ENCODE measurements at regions not wholly inside any gene's neighbourhood (a gene's known extent, or its start where the extent isn't known, plus 50 kb on each side); places are given as distances from the start of the nearest gene placed in this dataset.
A peak's percentile ranks its signal among the peaks of the same experiment; 100 is the strongest.

DNA sequence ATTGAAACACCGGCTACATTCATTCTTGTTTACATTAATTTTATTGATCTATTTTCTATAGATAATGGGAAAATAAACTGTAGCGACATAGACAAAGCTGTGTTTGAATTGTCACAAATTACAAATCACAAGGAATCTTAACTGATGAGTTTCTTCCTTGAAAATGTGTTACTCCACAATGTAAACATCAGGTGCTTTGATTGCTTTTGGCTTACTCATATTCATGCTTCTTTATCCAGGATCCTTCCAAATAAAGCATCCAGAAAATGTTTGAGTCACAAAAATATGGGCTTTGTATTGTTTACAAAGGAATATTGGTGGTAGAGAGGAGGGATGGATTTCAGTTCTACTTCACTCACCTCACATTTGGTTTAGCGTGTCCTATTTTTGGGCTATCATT is 64.0 kb downstream of the BMP2 start:
- no peak for DNase-seq (ENCODE audit: low read depth in 2 of 2)

DNA sequence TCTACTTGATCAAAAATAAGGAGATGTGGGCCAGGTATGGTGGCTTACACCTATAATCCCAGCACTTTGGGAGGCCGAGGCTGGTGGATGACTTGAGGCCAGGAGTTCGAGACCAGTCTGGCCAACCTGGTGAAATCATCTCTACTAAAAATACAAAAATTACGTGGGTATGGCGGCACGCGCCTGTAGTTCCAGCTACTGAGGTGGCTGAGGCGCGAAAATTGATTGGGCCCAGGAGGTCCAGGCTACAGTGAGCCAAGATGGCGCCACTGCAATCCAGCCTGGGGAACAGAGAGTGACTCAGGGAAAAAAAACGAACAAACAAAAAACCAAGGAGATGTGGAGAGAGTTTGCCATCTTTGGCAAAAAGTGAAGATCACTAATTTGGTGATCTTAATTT is 65.3 kb downstream of the BMP2 start:
- no peak for DNase-seq (ENCODE audit: low read depth in 2 of 2)

DNA sequence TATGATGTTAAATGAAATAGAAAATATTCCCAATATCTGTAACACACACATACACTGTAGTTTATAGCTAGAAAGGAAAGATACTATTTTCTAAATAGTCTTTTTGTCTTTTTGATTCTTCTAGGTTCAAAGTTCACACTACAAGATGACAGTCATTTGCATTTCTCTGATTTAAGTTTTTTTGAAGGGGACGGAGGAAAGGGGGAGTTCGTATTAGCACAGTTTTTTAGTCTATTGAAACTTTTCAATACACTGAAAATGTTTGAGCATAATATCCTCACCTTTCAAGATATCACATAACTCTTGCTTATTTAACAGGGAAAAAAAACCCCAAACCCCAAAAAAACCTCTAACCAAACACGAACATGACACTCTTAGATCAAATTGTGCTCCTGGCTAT is 68.1 kb downstream of the BMP2 start:
- DNase-seq (ENCODE audit: low read depth in 2 of 2): no peak

DNA sequence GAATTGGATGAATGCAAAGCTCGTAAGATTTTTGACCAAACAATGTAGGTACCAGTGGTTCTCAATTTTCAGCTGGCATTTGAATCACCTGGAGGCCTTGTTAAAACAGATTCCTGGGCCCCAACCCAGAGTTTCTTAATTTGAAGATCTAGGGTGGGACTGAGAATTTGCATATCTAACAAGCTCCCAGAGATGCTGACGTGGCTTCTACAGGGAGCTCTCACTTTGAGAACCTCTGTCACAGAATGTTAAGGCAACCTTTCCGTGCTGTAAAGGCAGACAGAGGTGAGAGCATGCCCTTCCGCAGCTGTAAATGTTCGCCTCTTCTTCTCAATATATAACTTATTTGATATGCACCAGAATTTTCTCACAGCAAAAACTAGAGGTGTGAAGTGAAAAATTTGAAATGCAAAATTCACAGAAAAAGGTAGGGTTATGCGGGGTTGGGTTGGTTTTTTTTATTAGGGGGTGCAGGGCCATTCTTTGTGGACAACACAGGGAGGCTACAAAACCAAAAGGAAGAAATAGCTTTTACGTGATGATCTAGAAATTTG is 69.4 kb downstream of the BMP2 start:
- DNase-seq (ENCODE audit: low read depth in 2 of 2): no peak

DNA sequence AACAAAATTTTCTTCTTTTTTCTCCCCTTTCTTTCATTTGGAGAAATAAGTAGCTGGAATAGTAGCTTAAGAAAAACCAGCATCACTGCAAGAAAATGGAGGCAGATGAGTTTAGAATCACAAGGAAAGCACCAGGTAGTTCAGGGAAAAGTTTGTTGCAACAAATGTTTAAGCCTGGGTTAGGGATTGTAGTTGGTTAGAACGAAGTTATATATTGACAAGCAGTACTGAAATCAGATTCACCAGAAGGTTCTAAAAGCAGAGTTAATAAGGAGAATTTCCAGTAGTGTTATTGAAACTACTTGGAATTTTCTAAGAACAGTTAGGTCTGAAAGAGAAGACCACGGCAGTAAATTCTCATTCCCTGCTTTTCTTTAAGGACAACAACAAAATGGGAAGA is 70.2 kb downstream of the BMP2 start:
- no peak for DNase-seq (ENCODE audit: low read depth in 2 of 2)

DNA sequence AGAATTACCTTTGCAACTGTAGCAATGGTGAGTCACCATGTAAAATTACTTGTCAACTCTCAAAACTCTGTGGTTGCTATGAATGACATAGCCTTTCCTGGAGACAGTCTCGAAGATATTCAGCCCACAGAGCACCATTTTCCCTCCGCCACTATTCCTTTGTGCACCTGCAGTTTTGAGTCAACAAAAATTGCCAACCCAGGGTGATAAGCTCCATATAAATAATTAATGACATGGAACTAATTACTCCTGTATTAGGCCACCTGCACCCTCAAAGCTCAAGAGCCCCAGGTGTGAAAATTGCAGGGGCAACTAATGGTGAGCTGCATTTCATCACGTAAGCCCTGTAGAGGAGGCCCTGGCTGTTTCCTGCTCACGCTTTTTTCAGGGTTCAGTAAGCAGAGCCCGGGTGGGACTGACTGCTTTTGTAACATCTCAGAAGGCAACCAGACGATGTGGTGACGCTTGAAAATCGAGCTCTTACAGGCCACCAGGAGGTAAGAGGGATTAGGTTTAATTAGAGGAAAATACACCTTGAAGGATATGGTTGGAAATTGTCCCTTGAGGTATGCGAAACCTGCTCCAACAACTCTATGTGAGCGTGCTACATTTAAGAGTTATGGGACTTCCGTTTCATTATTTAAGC is 70.8 kb downstream of the BMP2 start:
- peak in 1 of 2 donors; percentile 10 for DNase-seq (ENCODE audit: low read depth in 2 of 2)

DNA sequence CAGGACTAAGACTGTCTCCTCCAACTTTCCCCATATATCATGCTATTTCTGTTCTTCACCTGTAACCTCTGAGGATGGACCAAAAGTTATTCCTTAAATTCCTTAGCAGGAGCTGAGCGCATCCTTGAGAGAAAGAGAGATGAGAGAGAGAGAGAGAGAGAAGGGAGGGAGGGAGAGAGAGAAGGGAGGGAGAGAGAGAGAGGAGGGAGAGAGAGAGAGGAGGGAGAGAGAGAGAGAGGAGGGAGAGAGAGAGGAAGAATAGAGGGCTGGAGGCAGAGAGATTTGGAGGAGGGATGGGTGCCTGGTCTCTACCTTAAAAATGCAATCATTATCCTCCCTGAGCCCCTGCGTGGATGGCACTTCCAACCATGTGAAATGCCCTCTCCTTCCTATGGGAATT is 73.6 kb downstream of the BMP2 start:
- DNase-seq (ENCODE audit: low read depth in 2 of 2): no peak

DNA sequence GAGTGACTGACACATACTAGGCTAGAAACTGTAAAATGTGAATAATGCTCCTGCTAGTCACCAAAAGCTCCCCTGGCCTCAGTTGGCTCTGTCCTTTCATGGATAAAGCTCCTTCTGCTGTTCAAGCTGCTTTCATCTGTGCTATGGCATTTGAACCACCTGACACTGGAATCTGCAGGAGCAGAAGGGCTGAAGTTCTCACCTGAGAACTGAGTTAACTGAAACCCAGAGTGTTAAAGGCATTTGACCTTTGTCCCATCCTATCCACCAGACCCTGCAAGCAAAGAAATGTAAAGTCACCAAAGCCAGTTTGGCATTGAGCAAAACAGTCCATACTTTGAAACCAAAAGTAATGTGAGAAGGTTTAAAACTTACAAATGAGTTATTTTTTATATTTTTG is 77.7 kb downstream of the BMP2 start:
- DNase-seq (ENCODE audit: low read depth in 2 of 2): no peak

DNA sequence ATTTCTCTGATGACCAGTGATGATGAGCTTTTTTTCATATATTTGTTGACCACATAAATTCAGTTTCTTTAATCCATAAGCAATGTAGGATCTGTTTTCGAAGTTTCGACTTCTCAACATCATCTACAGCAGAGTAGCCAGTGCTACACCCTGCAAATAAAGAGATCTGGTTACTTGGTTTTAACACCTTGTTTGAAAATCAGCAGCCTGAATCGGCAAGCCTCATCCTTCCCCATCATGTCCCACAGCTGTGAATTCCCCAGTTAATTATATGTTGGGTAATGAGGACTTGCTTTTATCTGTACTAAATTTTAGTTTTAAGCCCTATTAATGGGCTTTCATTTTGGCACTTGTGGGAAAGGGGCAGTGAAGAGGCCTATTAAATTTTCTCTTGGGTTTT is 80.6 kb downstream of the BMP2 start:
- no peak for DNase-seq (ENCODE audit: low read depth in 2 of 2)

DNA sequence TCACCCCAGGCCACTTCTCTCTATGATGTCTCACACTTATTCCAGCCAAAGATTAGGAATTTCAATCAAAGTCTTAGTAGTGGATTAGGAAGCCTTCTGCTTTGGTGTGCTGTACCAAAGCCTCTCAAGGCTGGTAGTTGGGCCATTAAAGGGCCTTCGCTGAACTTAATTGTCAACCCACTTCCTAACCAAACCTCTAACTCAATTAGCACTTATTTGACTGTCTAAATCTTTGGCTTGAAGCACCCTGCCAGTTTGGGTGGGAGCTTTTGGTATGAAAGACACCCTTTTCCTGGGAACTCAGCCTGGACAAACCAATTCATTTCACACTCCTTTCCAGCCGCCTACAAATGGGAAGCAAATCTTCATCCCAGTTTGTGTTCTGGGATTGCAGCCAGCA is 81.5 kb downstream of the BMP2 start:
- no peak for DNase-seq (ENCODE audit: low read depth in 2 of 2)

DNA sequence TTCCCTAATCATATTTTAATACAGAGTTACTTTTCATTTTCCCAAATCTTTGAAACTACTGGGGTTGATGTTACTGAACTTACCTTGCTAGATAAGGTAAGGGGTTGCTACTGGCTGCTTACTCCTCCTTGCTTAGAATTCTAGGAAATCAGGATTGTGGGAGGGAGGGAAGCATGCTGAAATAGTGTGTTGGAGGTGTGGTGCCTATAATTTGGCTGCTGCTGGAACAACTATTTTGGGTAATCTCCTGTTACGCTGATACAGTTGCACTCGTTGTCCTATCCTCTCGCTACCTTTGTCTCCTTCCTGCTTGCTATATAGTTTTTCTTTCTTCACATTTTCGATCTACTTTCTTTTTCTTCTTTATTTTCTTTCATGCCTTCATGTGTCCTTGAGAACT is 83.7 kb downstream of the BMP2 start:
- DNase-seq (ENCODE audit: low read depth in 2 of 2): no peak

DNA sequence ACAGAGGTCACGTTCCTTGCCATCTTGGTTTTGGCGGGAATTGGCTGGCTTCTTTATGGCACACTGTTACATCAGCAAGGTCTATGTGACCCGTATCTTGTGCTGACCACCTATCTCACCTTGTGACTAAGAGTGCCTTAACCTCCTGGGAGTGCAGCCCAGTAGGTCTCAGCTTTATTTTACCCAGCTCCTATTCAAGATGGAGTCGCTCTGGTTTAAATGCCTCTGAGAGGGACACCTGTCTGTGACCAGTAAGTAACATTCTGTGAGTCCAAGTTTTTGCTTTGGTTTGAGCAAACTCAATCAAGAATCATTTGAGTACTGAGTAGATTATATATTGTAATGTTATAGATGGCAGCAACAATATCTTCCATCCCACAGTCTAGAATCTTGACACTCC is 85.0 kb downstream of the BMP2 start:
- no peak for DNase-seq (ENCODE audit: low read depth in 2 of 2)

DNA sequence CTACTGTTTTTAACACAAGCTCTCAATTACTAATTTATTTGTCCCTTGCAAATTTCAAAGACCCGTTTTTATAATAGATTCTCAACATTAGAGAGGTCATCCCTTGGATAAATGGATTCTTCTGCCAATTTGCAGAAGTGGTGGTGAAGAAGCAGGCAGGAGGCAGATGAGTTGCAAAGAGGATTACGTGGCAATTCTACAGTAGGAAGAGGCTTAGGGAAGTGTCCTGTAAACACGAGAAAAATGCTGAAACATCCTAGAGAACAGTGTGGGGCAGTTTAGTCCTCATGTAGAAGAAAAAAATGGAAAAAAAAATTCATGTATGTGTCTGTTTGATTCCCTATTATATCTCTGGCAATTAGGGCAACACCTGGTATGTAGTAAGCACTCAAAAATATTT is 87.6 kb downstream of the BMP2 start:
- no peak for DNase-seq (ENCODE audit: low read depth in 2 of 2)

DNA sequence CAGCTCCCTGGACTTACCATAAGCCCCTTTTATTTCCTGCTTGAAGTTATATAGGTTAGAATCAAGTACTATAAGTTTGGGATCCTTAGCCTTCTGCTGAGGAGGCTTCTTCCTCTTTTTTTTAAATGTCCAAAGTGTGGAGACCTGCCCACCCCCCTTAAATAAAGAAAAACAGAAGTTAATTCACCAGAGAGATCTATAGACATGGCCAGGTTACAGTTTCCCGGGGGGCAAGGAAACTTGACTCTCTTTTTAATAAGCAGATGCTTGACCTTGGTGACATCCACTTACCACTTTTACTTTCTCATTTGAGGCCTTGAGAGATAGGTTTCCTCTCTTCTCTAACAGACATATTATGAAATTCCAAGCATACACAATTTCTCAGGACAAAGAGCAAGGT is 88.3 kb downstream of the BMP2 start:
- no peak for DNase-seq (ENCODE audit: low read depth in 2 of 2)

DNA sequence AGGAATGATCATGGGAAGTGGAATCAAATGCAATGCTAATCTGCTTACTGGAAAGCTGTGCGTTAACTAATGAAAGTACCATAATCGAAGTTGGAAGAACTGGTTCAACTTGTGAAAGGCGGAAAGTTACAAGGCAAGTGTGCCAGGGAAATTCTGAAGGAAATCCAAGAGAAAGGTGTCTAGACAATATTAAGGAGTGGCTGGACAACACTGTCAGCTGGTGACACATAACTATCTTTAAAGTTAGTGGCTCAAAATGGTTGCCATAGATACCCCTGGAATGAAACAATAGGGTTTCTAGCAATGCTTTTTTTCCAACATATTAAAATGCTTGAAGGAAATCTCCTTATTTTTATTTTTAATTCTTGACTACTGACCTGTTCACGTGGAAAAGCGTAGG is 90.4 kb downstream of the BMP2 start:
- DNase-seq (ENCODE audit: low read depth in 2 of 2): no peak

DNA sequence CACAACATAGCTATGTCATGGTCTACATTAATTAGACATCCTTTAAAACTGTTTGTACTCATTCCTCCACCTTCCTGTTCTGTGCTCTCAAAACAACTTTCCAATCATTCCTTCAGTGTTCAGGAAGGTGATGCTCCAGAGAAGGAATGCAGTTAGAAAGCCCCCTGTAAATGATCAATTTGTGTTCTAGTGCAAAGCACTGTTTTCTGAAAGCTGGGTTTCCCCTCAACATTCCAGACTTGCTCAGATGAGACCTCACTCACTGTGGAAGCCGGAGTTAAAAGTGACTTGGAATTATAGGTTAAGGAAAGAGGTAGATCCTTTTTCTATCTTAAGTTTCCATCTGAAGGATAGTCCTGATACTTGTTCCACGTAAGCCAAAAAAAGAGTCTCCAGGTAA is 95.9 kb downstream of the BMP2 start:
- no peak for DNase-seq (ENCODE audit: low read depth in 2 of 2)

DNA sequence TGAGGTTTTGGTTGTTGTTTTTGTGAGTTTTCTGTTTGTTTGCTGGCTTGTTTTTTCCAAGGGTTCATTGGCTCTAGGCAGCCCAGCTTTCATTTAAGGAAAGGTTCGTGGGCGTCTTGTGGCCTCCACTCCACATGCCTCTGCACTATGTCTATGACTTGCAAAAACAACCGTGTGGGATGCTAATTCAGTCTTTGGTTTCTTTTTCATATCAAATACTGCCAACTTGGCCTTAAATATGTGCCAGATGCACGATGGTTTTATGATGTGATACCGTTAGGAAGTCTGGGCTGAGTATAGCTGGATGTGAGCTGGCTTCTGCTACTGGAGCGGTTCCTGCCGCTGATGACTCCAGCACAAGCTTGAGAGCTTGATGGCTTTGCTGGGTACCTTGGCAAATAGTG is 96.3 kb downstream of the BMP2 start:
- no peak for DNase-seq (ENCODE audit: low read depth in 2 of 2)

DNA sequence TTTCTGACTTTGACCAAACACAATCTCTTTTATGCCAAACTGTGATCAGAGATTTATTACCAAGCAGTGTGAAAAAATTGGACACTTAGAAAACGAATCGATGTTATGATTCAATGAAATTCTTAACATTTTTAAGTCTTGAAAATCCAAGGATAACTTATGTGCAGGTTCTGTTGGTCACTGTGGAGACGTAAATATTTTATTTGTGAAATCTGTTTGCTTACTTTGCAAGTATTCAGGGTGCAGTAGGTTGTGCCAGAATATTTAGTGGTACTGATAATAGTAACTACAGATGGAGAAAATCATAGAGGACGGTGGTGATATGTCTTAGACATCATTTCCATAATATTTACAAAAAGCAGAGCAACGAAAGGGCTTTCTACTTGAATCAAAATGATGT is 97.3 kb downstream of the BMP2 start:
- DNase-seq (ENCODE audit: low read depth in 2 of 2): no peak

DNA sequence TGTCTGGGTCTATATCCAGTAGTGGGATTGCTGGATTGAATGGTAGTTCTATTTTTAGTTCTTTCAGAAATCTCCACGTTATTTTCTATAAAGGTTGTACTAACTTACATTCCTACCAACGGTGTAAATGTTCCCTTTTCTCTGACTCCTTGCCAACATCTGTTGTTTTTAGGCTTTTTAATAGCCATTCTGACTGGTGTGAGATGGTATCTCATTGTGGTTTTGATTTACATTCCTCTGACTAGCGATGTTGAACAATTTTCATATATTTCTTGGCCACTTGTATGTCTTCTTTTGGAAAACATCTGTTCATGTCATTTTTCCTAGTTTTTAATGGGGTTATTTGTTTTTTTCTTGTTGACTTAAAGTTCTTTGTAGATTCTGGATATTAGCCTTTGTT is 99.3 kb downstream of the BMP2 start:
- no peak for DNase-seq (ENCODE audit: low read depth in 2 of 2)

DNA sequence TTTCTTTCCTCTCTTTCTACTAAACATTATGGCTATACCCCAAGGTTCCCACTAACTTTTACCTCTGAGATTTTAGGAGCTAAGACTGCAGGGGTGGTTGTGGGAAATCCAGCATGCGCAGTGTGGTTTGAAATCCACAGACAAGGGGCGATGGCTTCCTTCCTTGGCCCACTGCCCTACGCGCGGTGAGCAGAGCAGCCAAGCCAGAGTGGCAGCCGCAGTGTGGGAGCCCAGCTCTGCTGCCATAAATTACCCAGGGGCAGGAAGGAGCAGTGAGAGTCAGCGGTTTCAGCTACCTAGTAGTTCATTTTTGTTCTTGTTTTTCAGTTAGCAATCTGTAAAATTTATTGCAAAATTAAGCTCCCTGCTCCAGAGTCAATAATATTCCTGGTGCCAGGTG is 101.4 kb downstream of the BMP2 start:
- DNase-seq (ENCODE audit: low read depth in 2 of 2): no peak

DNA sequence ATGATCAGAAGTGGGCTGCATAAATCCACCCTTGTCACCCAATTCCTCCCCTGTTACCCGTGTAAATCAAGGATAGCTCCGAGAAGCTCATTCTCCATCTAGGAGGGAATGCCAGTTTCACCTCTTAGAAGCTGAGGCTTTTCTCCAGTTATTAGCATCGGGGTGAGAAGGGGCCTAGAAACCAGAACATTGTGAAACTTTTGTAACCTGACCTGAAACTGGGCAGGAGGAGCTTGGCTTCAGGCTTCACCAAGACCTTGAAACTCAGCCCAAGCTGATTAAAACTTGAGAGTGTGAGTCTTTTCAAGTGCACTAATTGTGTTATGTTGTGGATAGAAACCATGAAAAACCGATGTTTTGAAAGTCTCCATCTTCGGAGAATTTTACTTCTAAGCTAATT is 103.1 kb downstream of the BMP2 start:
- no peak for DNase-seq (ENCODE audit: low read depth in 2 of 2)

DNA sequence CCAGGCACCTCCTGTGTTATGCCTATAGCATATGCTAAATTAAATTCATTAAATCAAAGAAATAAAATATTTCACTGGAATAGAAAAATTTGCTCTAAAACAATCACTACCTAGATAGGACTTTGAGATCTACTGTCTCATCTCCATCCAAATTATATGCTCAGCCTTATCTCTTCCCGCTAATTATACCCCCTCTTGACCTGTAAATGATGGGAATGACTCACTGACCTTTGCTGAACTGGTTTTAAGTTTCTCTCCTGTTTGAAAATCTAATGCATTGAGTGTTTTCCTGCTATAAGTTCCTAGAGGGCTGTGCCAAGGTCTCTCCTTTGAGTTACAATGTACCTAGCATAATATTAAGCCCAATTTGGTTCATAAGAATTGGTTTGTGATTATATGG is 110.1 kb downstream of the BMP2 start:
- no peak for DNase-seq (ENCODE audit: low read depth in 2 of 2)

DNA sequence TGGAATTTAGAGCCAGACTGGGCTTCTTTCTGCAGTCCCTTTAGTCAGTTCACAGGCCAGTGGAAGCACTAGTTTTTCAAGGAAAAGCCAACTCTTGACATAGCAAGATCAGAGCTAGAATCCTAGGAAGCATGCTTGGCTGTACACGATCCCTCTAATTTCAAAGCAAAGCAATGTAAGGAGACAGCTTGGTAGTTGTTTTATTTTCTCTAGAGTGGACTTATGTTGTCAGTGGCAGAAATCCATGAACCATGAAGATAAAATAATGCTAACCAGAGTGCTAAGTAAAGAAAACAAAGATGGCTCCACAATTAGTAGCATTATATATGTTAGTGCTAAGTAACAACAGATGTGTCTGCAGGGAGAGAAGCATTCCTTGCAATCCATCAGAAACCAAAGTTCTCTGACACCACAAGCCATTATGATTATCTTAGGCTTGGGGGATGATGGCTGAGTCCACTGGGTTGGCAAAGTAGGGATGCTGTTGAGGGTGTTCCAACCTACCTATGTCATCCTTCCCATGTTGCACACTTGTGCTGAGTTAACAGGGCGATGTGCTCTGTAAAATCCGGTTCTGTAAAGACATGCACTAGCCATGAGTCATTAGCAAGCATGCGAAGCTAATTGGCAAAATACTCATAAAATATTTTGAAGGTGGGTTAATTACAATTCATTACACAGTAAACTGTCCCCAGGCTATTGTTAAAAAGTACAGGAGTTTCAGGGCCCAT is 115.2 kb downstream of the BMP2 start:
- no peak for DNase-seq (ENCODE audit: low read depth in 2 of 2)

Measured in lung microvascular endothelial cell (primary cell).